ENCODE measurements at regions not wholly inside any gene's neighbourhood (a gene's known extent, or its start where the extent isn't known, plus 50 kb on each side); places are given as distances from the start of the nearest gene placed in this dataset.

- FAIRE-seq (no peak), DNase-seq (ENCODE audit: insufficient read length) (no peak)
- no peak for TF ChIP-seq POLR2AphosphoS5 (IDR thresholded peaks at IDR 0.05; ENCODE audit: low read depth, low read length)
- TF ChIP-seq TAF1 (IDR thresholded peaks at IDR 0.05; ENCODE audit: borderline replicate concordance, low read depth, low read length) = no peak
- TF ChIP-seq POLR2A (IDR thresholded peaks at IDR 0.05; ENCODE audit: low read depth, low read length) = no peak
These were observed 243.9 kb upstream of the VCX3A start for GRCh38 chrX:6778544-6779503.

DNA sequence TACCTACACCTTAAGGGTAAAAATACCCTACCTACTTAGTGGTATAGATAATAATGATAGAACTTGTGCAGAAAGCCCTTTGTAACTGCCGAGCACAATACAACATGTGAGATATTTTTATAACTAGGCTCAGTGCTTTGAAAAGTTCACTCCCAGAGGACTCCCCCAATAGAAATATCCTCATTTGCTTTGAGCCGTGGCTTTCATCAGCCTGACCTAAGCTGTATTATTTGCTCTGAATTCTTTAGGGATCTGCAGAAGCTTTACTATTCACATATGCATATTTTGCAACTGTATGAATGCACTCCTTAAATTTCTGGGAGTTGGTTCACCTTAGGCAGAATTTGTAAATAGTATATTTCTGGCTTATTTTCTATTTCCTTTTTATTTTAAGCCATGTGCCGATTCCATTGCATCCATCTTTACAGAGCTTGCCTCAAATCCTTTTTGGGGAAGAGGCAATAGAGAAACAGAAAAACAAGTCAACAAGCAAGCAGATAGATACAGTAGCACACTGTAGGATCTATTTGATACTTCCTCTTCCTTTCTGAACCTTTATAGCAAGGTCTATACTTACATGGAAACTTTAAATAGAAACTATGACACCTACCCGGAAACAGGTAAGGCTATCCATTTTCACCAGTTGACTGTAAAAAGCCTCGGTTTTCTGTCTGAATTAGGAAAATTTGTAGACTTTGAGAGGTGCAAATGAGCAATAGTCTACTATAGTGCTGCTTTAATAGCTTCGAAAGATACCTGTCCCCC, 242.5 kb upstream of the VCX3A start:
- peak; percentile 84 for FAIRE-seq
- TF ChIP-seq TAF1 (IDR thresholded peaks at IDR 0.05; ENCODE audit: borderline replicate concordance, low read depth, low read length) (no peak), POLR2AphosphoS5 (IDR thresholded peaks at IDR 0.05; ENCODE audit: low read depth, low read length) (no peak)

DNA sequence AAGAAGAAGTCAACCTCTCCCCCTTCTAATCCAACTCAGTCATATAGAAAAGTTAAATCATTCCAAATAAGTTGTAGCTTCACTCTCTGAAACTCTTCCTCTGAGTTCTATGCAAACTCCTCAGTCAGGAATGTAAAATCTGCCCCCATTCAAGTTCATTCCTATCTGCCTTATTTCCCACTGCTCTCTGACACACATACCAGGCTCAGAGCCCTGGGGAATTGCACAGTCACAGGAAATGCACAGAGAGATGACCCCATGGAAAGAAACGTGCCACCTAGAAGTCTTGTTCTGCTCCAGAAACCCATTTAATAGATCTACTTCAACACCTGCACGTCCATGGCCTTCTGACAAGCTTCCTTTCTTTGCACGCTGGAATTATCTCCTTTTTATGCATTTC, 236.0 kb upstream of the VCX3A start:
- DNase-seq (ENCODE audit: insufficient read length) = no peak
- FAIRE-seq = no peak
- TF ChIP-seq POLR2AphosphoS5 (IDR thresholded peaks at IDR 0.05; ENCODE audit: low read depth, low read length) (no peak), POLR2A (IDR thresholded peaks at IDR 0.05; ENCODE audit: low read depth, low read length) (no peak), TAF1 (IDR thresholded peaks at IDR 0.05; ENCODE audit: borderline replicate concordance, low read depth, low read length) (no peak)

More for the DNA sequence above, 242.5 kb upstream of the VCX3A start:
- peak; percentile 5 for DNase-seq (ENCODE audit: insufficient read length)

DNA sequence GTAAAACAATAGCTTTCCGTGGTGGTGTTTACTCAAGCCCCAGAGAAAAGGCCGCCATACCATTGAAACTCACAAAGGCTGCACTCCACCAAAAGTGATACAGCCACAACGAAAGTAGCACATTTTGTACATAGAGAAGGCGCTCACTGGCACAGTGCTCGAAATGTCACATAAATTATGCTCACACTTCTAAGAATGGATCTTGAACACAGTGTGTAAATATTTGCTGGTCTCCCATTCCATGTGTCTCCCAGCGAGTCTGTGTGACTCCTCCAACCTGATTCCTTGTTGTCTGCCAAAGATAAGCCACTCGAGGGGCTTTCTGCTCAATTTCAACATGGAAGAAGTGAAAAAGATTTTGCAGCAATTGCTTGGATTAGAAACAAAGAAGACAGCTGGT, 234.0 kb upstream of the VCX3A start:
- TF ChIP-seq POLR2A (IDR thresholded peaks at IDR 0.05; ENCODE audit: low read depth, low read length) = no peak
- no peak for TF ChIP-seq POLR2AphosphoS5 (IDR thresholded peaks at IDR 0.05; ENCODE audit: low read depth, low read length)
- no peak for TF ChIP-seq TAF1 (IDR thresholded peaks at IDR 0.05; ENCODE audit: borderline replicate concordance, low read depth, low read length)
- DNase-seq (ENCODE audit: insufficient read length) = no peak
- FAIRE-seq = no peak

- DNase-seq (ENCODE audit: insufficient read length) (no peak), FAIRE-seq (peak; percentile 56)
- TF ChIP-seq TAF1 (IDR thresholded peaks at IDR 0.05; ENCODE audit: borderline replicate concordance, low read depth, low read length) (no peak), POLR2AphosphoS5 (IDR thresholded peaks at IDR 0.05; ENCODE audit: low read depth, low read length) (no peak), POLR2A (IDR thresholded peaks at IDR 0.05; ENCODE audit: low read depth, low read length) (no peak)
These were observed 226.3 kb upstream of the VCX3A start for GRCh38 chrX:6761251-6761650.

DNA sequence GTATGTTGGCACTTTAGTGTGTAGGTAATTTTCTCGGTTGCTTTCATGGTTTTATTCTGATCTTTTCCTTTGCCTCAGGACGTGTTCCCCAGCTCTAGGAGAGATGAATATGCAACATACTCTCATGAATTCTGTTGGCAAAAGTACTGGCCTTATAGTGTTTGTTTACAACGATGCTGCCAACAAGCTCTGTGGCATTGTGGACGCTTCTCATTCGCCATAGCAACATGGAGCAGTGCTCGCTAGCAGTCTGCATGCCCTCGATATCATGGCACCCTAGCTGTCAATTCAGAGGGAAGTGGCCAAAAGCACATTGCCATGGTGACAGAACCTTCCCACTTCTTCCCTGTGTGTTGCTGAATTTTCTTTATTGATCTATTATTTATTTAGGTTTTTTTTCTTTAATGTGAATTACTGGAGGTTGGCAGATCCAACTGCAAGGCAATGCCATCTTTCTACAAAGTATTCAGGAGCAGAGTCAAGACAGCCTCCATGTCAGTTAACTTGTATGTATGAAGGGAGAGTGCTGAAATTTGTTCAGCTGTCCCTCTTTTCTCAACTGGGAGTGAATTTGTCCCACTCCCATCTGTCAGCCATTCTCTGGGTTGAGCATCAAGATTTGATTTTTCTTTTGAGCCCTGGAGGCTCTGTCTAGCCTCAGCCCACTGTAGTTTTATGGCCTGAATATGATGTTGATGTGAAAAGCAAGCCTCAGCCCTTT, 224.9 kb upstream of the VCX3A start:
- no peak for TF ChIP-seq TAF1 (IDR thresholded peaks at IDR 0.05; ENCODE audit: borderline replicate concordance, low read depth, low read length)
- TF ChIP-seq POLR2A (IDR thresholded peaks at IDR 0.05; ENCODE audit: low read depth, low read length) = no peak
- TF ChIP-seq POLR2AphosphoS5 (IDR thresholded peaks at IDR 0.05; ENCODE audit: low read depth, low read length) = no peak
- FAIRE-seq = no peak
- DNase-seq (ENCODE audit: insufficient read length) = no peak

GRCh38 chrX:6758234-6758633, 223.3 kb upstream of the VCX3A start:
- FAIRE-seq (no peak), DNase-seq (ENCODE audit: insufficient read length) (no peak)
- TF ChIP-seq TAF1 (IDR thresholded peaks at IDR 0.05; ENCODE audit: borderline replicate concordance, low read depth, low read length) (no peak), POLR2A (IDR thresholded peaks at IDR 0.05; ENCODE audit: low read depth, low read length) (no peak), POLR2AphosphoS5 (IDR thresholded peaks at IDR 0.05; ENCODE audit: low read depth, low read length) (no peak)

GRCh38 chrX:6757631-6758030, 222.7 kb upstream of the VCX3A start:
- no peak for DNase-seq (ENCODE audit: insufficient read length)
- TF ChIP-seq TAF1 (IDR thresholded peaks at IDR 0.05; ENCODE audit: borderline replicate concordance, low read depth, low read length) (no peak), POLR2AphosphoS5 (IDR thresholded peaks at IDR 0.05; ENCODE audit: low read depth, low read length) (no peak), POLR2A (IDR thresholded peaks at IDR 0.05; ENCODE audit: low read depth, low read length) (no peak)
- FAIRE-seq = peak; percentile 53

DNA sequence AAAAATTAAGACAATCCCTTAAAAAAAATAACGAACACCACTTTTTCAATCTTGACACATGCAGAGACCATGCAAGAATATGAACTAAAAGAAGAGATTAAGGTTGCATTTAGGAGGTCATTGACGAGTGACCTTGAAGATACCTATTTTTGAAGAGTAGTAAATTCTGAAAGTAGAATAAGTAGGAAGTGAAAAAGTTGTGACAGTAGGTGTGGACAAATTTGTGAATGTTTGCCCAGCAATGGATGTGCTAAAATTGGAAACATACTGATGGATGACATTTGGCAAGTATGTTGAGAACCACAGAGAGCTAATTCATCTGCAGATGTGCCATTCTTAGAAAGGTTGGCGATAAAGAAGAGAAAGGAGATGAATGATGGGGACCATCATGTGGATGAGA, 213.7 kb upstream of the VCX3A start:
- DNase-seq (ENCODE audit: insufficient read length) (no peak), FAIRE-seq (no peak)
- TF ChIP-seq TAF1 (IDR thresholded peaks at IDR 0.05; ENCODE audit: borderline replicate concordance, low read depth, low read length) = no peak
- TF ChIP-seq POLR2AphosphoS5 (IDR thresholded peaks at IDR 0.05; ENCODE audit: low read depth, low read length) = no peak
- no peak for TF ChIP-seq POLR2A (IDR thresholded peaks at IDR 0.05; ENCODE audit: low read depth, low read length)

DNA sequence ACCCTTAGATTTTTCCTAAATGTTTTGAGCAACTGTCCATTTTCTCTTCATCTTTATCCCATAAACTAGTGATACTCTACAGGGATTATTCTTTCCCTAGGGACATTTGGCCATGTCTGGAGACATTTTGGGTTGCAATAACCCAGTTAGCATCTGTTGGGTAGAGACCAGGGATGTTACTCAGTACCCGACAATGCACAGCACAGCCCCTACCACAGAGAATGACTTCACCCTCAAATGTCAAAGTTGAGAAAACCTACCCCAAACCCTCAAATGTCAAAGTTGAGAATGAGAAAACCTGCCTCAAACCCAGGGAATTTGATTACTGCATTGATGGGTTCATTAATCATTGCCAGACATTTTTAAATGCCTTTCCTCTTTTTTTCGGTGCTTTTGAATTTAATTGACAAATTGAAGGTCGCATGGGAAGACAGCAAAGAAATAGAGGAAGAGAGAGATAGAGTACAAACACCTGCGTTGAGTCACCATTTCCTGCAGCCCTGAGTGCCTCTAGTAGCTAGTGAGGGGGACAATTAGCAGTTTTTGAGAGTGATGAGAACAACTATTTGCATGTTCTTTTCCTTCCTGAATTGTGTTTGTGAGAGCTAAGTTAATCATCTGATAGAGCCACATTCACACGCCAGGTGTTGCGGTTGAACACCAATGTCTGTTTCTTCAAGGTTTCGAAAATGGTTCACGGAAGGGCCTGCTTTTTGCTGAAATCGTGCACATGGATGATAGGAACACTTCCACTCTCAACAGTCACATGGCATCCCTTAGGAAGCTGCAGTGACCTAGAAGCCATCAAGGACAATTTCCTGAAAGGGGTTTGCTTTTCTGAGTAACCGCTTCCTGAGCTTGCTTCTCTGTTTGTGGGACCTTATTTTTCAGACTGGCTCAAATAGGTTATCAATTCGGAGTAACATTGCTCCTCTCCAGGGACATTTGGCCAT, 203.9 kb upstream of the VCX3A start:
- peak; percentile 99 for FAIRE-seq

More for the DNA sequence above, 203.9 kb upstream of the VCX3A start:
- TF ChIP-seq POLR2AphosphoS5 (IDR thresholded peaks at IDR 0.05; ENCODE audit: low read depth, low read length) = no peak
- TF ChIP-seq TAF1 (IDR thresholded peaks at IDR 0.05; ENCODE audit: borderline replicate concordance, low read depth, low read length) = no peak
- DNase-seq (ENCODE audit: insufficient read length) = peak; percentile 9
